C4-2B (cell line): ENCODE measurements at regions not wholly inside any gene's neighbourhood (a gene's known extent, or its start where the extent isn't known, plus 50 kb on each side); places are given as distances from the start of the nearest gene placed in this dataset.

Experiments used
- ZFX ChIP-seq: fragments of 450-650 bp; IDR thresholded peaks from 2 replicates; pipeline ENCODE4 v1.6.1; 2017
- TF ChIP-seq, protein P1 (sequence below): fragments of 450-650 bp; conservative IDR thresholded peaks from 2 replicates; pipeline ENCODE4 v1.5.1; 2017; ENCODE audit warnings: mild to moderate bottlenecking

DNA sequence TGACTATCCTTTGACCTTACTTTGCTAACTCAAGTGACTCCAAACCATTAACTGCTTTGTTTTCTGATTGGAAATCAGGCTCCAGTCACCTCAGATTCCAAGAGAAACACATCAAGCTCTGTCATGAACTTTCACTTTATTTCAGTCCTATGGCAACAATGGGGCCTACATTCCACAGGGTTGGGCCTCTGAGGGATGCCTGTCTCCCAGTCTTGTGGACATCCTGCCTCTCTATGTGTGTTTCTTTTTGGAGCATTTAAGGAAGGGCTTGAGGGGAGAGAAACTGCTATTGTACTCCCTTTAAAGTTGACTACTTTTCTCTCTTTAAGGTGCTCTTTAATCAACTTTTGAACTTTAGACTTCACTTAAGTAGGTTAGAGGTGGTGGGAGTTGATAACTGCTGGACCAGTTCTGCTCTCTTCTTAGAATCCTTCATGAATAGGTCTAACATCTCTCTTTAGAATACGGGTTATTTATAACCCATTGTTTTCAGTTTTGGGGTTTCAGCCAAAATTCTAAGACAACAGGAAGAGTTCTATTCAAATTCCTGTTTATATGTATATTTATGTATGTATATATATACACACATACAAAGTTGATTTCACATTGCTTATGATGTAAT lies 274.3 kb upstream of the NR3C2 start:
- TF ChIP-seq, protein P1, sequence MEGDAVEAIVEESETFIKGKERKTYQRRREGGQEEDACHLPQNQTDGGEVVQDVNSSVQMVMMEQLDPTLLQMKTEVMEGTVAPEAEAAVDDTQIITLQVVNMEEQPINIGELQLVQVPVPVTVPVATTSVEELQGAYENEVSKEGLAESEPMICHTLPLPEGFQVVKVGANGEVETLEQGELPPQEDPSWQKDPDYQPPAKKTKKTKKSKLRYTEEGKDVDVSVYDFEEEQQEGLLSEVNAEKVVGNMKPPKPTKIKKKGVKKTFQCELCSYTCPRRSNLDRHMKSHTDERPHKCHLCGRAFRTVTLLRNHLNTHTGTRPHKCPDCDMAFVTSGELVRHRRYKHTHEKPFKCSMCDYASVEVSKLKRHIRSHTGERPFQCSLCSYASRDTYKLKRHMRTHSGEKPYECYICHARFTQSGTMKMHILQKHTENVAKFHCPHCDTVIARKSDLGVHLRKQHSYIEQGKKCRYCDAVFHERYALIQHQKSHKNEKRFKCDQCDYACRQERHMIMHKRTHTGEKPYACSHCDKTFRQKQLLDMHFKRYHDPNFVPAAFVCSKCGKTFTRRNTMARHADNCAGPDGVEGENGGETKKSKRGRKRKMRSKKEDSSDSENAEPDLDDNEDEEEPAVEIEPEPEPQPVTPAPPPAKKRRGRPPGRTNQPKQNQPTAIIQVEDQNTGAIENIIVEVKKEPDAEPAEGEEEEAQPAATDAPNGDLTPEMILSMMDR = no peak
- TF ChIP-seq ZFX = no peak
